Mesenchymal stem cell (in vitro differentiated cells and primary cell): ENCODE measurements at regions not wholly inside any gene's neighbourhood (a gene's known extent, or its start where the extent isn't known, plus 50 kb on each side); places are given as distances from the start of the nearest gene placed in this dataset.

Source experiments
- DNase-seq: peaks from one replicate; pipeline ENCODE4 v3.0.0-alpha.2; 2013
- H2AFZ ChIP-seq: one replicate; pipeline ENCODE4 v1.6.1; 2013; ENCODE audit warnings: low read depth, mild to moderate bottlenecking, control low read depth, inconsistent platforms, low read length, moderate library complexity
- H2AK5ac ChIP-seq: 2 replicates; pipeline ENCODE4 v1.6.1; 2013; ENCODE audit warnings: low read length, moderate library complexity, mild to moderate bottlenecking, inconsistent platforms; ENCODE audit not compliant: severe bottlenecking
- H2BK120ac ChIP-seq: one replicate; pipeline ENCODE4 v1.6.1; 2013; ENCODE audit warnings: low read depth, mild to moderate bottlenecking, inconsistent platforms, low read length, moderate library complexity
- H2BK12ac ChIP-seq, 2 experiments: one replicate each; pipeline ENCODE4 v1.6.1; 2013; ENCODE audit warnings: inconsistent platforms in 2 of 2, low read length in 2 of 2, mild to moderate bottlenecking in 2 of 2, moderate library complexity in 2 of 2, control low read depth in 1 of 2
- H2BK15ac ChIP-seq: one replicate; pipeline ENCODE4 v1.6.1; 2013; ENCODE audit warnings: mild to moderate bottlenecking, low read depth, inconsistent platforms; ENCODE audit not compliant: poor library complexity, severe bottlenecking
- H2BK5ac ChIP-seq: 2 replicates; pipeline ENCODE4 v1.6.1; 2013; ENCODE audit warnings: low read depth, mild to moderate bottlenecking, low read length, control low read depth, inconsistent platforms; ENCODE audit not compliant: poor library complexity, severe bottlenecking
- H3K14ac ChIP-seq, 2 experiments: one replicate each; pipeline ENCODE4 v1.6.1; 2013; ENCODE audit warnings: inconsistent platforms in 2 of 2, low read length in 2 of 2, control low read depth in 1 of 2, mild to moderate bottlenecking in 1 of 2, moderate library complexity in 1 of 2
- H3K18ac ChIP-seq, 2 experiments: one replicate each; pipeline ENCODE4 v1.6.1; 2013; ENCODE audit warnings: inconsistent platforms in 2 of 2, low read length in 2 of 2, control low read depth in 1 of 2, low read depth in 1 of 2, mild to moderate bottlenecking in 1 of 2
- H3K23ac ChIP-seq, 2 experiments: one replicate each; pipeline ENCODE4 v1.6.1; 2013; ENCODE audit warnings: inconsistent platforms in 2 of 2, low read length in 2 of 2, mild to moderate bottlenecking in 2 of 2, moderate library complexity in 2 of 2, control low read depth in 1 of 2
- H3K27ac ChIP-seq: 2 replicates; pipeline ENCODE4 v1.5.1; 2013; ENCODE audit warnings: mild to moderate bottlenecking, moderate library complexity, low read length, control low read depth, inconsistent platforms; ENCODE audit not compliant: poor library complexity, severe bottlenecking
- H3K27me3 ChIP-seq, 2 experiments: 2 replicates each; pipeline versions ENCODE4 v1.6.1 to v1.7.0; 2013; ENCODE audit warnings: low read length in 2 of 2, mild to moderate bottlenecking in 2 of 2, moderate library complexity in 2 of 2, control low read depth in 1 of 2, inconsistent platforms in 1 of 2; ENCODE audit not compliant: control insufficient read depth in 1 of 2, insufficient read depth in 1 of 2
- H3K36me3 ChIP-seq, 2 experiments: 2 replicates each; pipeline versions ENCODE4 v1.6.1 to v1.7.0; 2013; ENCODE audit warnings: low read length in 2 of 2, control low read depth in 1 of 2, inconsistent platforms in 1 of 2, low read depth in 1 of 2, mild to moderate bottlenecking in 1 of 2; ENCODE audit not compliant: insufficient read depth in 2 of 2, control insufficient read depth in 1 of 2
- H3K4ac ChIP-seq, 2 experiments: one replicate each; pipeline ENCODE4 v1.6.1; 2013; ENCODE audit warnings: inconsistent platforms in 2 of 2, low read length in 2 of 2, mild to moderate bottlenecking in 2 of 2, moderate library complexity in 2 of 2, control low read depth in 1 of 2, low read depth in 1 of 2
- H3K4me1 ChIP-seq: 2 replicates; pipeline ENCODE4 v1.6.1; 2013; ENCODE audit warnings: low read depth, low read length, control low read depth; ENCODE audit not compliant: control insufficient read depth, insufficient read depth
- H3K4me2 ChIP-seq: 2 replicates; pipeline ENCODE4 v1.6.1; 2013; ENCODE audit warnings: low read length, mild to moderate bottlenecking, inconsistent platforms; ENCODE audit not compliant: poor library complexity, severe bottlenecking
- H3K4me3 ChIP-seq, 2 experiments: 2 replicates each; pipeline versions ENCODE4 v1.5.1 to v1.7.0; 2013; ENCODE audit warnings: low read length in 2 of 2, mild to moderate bottlenecking in 2 of 2, control low read depth in 1 of 2, low read depth in 1 of 2; ENCODE audit not compliant: insufficient read depth in 1 of 2
- H3K79me1 ChIP-seq: replicated peaks from 2 replicates; pipeline ENCODE4 v1.6.1; 2013; ENCODE audit warnings: mild to moderate bottlenecking, control low read depth, low read length, inconsistent platforms; ENCODE audit not compliant: poor library complexity, severe bottlenecking
- H3K9ac ChIP-seq: 2 replicates; pipeline ENCODE4 v1.7.0; 2013; ENCODE audit warnings: mild to moderate bottlenecking, low read length, moderate library complexity
- H3K9me3 ChIP-seq: 2 replicates; pipeline ENCODE4 v1.7.0; 2013; ENCODE audit warnings: mild to moderate bottlenecking, low read length; ENCODE audit not compliant: control insufficient read depth
- H4K8ac ChIP-seq: one replicate; pipeline ENCODE4 v1.6.1; 2013; ENCODE audit warnings: inconsistent platforms, mild to moderate bottlenecking, low read length, moderate library complexity
- H4K91ac ChIP-seq: one replicate; pipeline ENCODE4 v1.6.1; 2013; ENCODE audit warnings: mild to moderate bottlenecking, low read length, inconsistent platforms
- WGBS: methylation state at CpG from one replicate; pipeline ENCODE4 v1.1.7; 2013; ENCODE audit warnings: mixed read lengths; 5-methylcytosine and 5-hydroxymethylcytosine counted together

DNA sequence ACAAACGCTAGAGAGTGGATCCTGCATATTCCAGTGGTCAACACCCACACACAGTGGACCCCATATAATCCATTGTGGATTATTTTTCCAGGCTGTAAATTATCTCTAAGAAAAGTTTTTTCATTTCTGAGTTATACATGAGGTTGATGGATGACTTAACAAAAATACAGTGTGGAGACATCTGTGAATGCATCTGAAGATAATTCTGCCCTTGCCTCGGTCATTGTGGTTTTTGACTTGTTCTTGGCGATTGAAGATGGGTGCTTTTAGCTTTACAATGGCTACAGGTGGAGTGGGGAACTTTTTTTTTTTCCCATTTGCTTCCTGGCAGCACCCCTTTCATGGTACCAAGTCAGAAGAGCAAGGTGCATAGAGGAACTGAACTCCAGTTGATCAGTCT, 242.7 kb downstream of the MYLK4 start:
- Histone ChIP-seq H3K9me3 (no peaks in the 10 kb centered on the region), H3K18ac (no peak overlapping the region), H3K4me3 (no peak overlapping the region), H3K14ac (no peak overlapping the region), H3K4me1 (peaks cover 5% of the 10 kb centered on the region), H3K27me3 (peaks cover 0 to 26% of the 10 kb centered on the region in 2 experiments), H2AK5ac (no peak overlapping the region), H3K9ac (no peak overlapping the region), H3K27ac (no peak overlapping the region), H2BK12ac (no peak overlapping the region), H3K79me1 (no peaks in the 10 kb centered on the region), H2BK120ac (no peak overlapping the region), H2BK5ac (no peak overlapping the region), H3K23ac (no peak overlapping the region), H4K8ac (no peak overlapping the region), H2AFZ (no peak overlapping the region), H4K91ac (no peak overlapping the region), H3K4ac (no peak overlapping the region), H3K36me3 (no peaks in the 10 kb centered on the region), H2BK15ac (no peak overlapping the region), H3K4me2 (no peak overlapping the region)
- no peak for DNase-seq
- 72% methylated on average over 2 of the region's 3 CpGs for WGBS

DNA sequence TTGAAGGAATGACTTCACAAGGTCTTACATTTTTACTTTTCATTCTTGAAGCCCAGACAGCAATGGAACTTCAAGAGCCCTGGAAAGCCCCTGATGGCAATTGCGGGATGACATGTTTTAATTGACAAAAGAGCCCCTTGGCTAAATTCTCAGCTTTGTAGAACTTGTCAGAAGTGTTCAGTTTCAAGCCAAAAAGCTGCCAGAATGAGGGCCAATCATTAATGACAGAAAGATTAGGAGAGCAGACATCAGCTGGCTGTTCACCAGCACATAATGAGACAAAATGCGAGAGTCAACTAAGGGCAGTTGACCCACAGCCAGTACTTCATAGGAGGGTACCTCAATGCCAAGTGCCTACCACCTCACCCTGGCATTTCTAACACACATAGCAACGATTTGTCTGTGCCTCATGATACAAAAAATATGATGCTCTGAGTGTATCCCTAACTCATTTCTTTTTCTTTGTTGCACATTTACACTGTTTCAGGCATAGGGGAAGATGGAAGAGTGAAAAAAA, 243.1 kb downstream of the MYLK4 start:
- Histone ChIP-seq H3K27ac (no peak overlapping the region), H3K4me2 (no peak overlapping the region), H3K9ac (no peak overlapping the region), H3K36me3 (no peaks in the 10 kb centered on the region), H2BK5ac (no peak overlapping the region), H4K8ac (no peak overlapping the region), H3K4me1 (peaks cover 9% of the 10 kb centered on the region), H3K9me3 (no peaks in the 10 kb centered on the region), H3K4me3 (no peak overlapping the region), H2BK12ac (no peak overlapping the region), H2BK120ac (no peak overlapping the region), H3K79me1 (no peaks in the 10 kb centered on the region), H3K23ac (no peak overlapping the region), H2AK5ac (no peak overlapping the region), H3K27me3 (peaks cover 0 to 26% of the 10 kb centered on the region in 2 experiments), H2AFZ (no peak overlapping the region), H4K91ac (no peak overlapping the region), H3K4ac (no peak overlapping the region), H2BK15ac (no peak overlapping the region), H3K14ac (no peak overlapping the region), H3K18ac (no peak overlapping the region)
- no peak for DNase-seq
- 77% methylated on average over 3 of the region's 3 CpGs for WGBS

DNA sequence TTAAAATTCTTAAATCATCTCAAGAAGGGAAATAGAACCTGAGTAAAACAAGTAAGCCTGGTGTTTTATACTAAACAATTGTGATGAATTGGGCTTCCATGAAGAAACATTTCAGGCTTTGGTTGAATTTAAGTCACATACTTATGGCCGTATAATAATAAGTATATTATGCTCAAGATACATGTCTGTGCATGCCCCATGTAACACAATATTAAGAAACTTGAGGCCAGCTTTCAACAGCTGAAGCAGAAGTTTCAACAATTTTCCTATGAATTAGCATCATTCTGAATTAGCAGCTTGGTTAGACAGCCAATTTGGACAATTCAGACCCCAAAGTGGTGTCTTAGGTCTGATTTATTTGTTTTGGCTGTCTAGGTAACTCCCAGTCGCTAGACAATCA, 243.7 kb downstream of the MYLK4 start:
- no peak overlapping the region for H2AFZ ChIP-seq

DNA sequence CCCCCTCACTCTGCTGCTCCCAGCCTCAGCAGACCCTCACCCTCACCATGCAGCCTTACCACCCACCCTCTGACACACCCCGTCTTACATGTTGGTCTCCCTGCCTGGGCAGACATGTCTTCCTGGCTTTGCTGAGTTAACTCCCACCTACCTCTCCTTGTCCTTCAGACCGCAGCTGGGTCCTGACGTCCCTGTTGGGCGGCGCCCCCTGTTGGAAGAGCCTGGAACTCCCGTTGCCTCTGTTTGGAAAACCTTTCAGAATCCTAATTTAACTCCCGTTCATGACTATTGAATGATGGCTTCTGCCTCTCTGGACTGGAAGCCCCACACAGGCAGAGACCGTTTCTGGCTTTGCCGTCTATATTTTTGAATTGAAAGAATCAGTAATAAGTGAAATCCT, 245.1 kb downstream of the MYLK4 start:
- no peak for DNase-seq
- peaks cover 15% of the 10 kb centered on the region for H3K4me1 ChIP-seq
- peaks cover 0 to 26% of the 10 kb centered on the region in 2 experiments for H3K27me3 ChIP-seq
- H4K8ac ChIP-seq, result no peak overlapping the region
- no peak overlapping the region for H3K9ac ChIP-seq
- no peaks in the 10 kb centered on the region for H3K36me3 ChIP-seq
- no peak overlapping the region for H3K4me2 ChIP-seq
- no peak overlapping the region for H2BK15ac ChIP-seq
- no peak overlapping the region for H2BK12ac ChIP-seq
- H3K14ac ChIP-seq, result no peak overlapping the region
- H4K91ac ChIP-seq, result no peak overlapping the region
- no peak overlapping the region for H2AK5ac ChIP-seq
- H3K9me3 ChIP-seq, result no peaks in the 10 kb centered on the region
- H3K4ac ChIP-seq, result no peak overlapping the region
- no peak overlapping the region for H2BK5ac ChIP-seq
- H3K79me1 ChIP-seq, result no peaks in the 10 kb centered on the region
- H3K18ac ChIP-seq, result no peak overlapping the region
- no peak overlapping the region for H3K23ac ChIP-seq
- H2BK120ac ChIP-seq, result no peak overlapping the region
- H3K4me3 ChIP-seq, result no peak overlapping the region
- no peak overlapping the region for H3K27ac ChIP-seq
- no peak overlapping the region for H2AFZ ChIP-seq
- 46% methylated on average over 9 of the region's 9 CpGs for WGBS

More for the DNA sequence above, 243.7 kb downstream of the MYLK4 start:
- Histone ChIP-seq H3K9me3 (no peaks in the 10 kb centered on the region), H3K27me3 (peaks cover 0 to 26% of the 10 kb centered on the region in 2 experiments), H3K18ac (no peak overlapping the region), H3K36me3 (no peaks in the 10 kb centered on the region), H2BK12ac (no peak overlapping the region), H2BK15ac (no peak overlapping the region), H2BK5ac (no peak overlapping the region), H3K4me1 (peaks cover 13% of the 10 kb centered on the region), H3K4me3 (no peak overlapping the region), H3K27ac (no peak overlapping the region), H4K91ac (no peak overlapping the region), H3K4me2 (no peak overlapping the region), H3K4ac (no peak overlapping the region), H2AK5ac (no peak overlapping the region), H3K14ac (no peak overlapping the region), H3K9ac (no peak overlapping the region), H2BK120ac (no peak overlapping the region), H4K8ac (no peak overlapping the region), H3K79me1 (no peaks in the 10 kb centered on the region), H3K23ac (no peak overlapping the region)
- 82% methylated on average over 2 of the region's 2 CpGs for WGBS
- no peak for DNase-seq
